ENCODE measurements at regions not wholly inside any gene's neighbourhood (a gene's known extent, or its start where the extent isn't known, plus 50 kb on each side); places are given as distances from the start of the nearest gene placed in this dataset.
A peak's percentile ranks its signal among the peaks of the same experiment; 100 is the strongest.

GRCh38 chr6:153525998-153526397 lies 394.9 kb upstream of the RGS17 start:
- no peaks in the 10 kb centered on the region for H3K79me2 ChIP-seq (replicated peaks; ENCODE audit: insufficient read depth, low read length)
- no peak overlapping the region for H3K9ac ChIP-seq (ENCODE audit: low read length)
- H2AFZ ChIP-seq (ENCODE audit: low read depth, low read length): no peak overlapping the region
- H3K27me3 ChIP-seq (ENCODE audit: insufficient read depth, low read depth, low read length): no peaks in the 10 kb centered on the region
- no peaks in the 10 kb centered on the region for H4K20me1 ChIP-seq (ENCODE audit: insufficient read depth)
- TF ChIP-seq SMC3 (conservative IDR thresholded peaks at IDR 0.05; ENCODE audit: poor library complexity): no peak
- no peak for TF ChIP-seq EZH2 (IDR thresholded peaks at IDR 0.05; ENCODE audit: borderline replicate concordance, insufficient read depth, low read length, poor library complexity, severe bottlenecking)
- H3K4me2 ChIP-seq (ENCODE audit: low read length): no peak overlapping the region
- no peaks in the 10 kb centered on the region for H3K9me3 ChIP-seq (ENCODE audit: low read length)
- H3K4me3 ChIP-seq (ENCODE audit: low read length): no peak overlapping the region
- H3K27ac ChIP-seq (ENCODE audit: low read length): no peak overlapping the region
- H3K9me2 ChIP-seq (ENCODE audit: insufficient read depth, low read length): no peaks in the 10 kb centered on the region
- no peaks in the 10 kb centered on the region for H3K36me3 ChIP-seq (ENCODE audit: insufficient read depth, low read length)
- no peaks in the 10 kb centered on the region for H3F3A ChIP-seq (ENCODE audit: insufficient read depth, low read length, poor library complexity, severe bottlenecking)

GRCh38 chr6:153523390-153523789 lies 392.3 kb upstream of the RGS17 start:
- H3K9ac ChIP-seq (ENCODE audit: low read length): no peak overlapping the region
- no peaks in the 10 kb centered on the region for H3K9me3 ChIP-seq (ENCODE audit: low read length)
- H2AFZ ChIP-seq (ENCODE audit: low read depth, low read length): no peak overlapping the region
- H3K4me3 ChIP-seq (ENCODE audit: low read length): no peak overlapping the region
- no peaks in the 10 kb centered on the region for H3K27me3 ChIP-seq (ENCODE audit: insufficient read depth, low read depth, low read length)
- no peak overlapping the region for H3K27ac ChIP-seq (ENCODE audit: low read length)
- H4K20me1 ChIP-seq (ENCODE audit: insufficient read depth): no peaks in the 10 kb centered on the region
- TF ChIP-seq POLR2AphosphoS5 (IDR thresholded peaks at IDR 0.05): no peak
- no peak for TF ChIP-seq SMC3 (conservative IDR thresholded peaks at IDR 0.05; ENCODE audit: poor library complexity)
- TF ChIP-seq EZH2 (IDR thresholded peaks at IDR 0.05; ENCODE audit: borderline replicate concordance, insufficient read depth, low read length, poor library complexity, severe bottlenecking): no peak
- TF ChIP-seq EP300 (conservative IDR thresholded peaks at IDR 0.05; ENCODE audit: poor library complexity, severe bottlenecking): no peak
- no peak for TF ChIP-seq RAD21 (conservative IDR thresholded peaks at IDR 0.05)
- no peak for TF ChIP-seq TAF1 (IDR thresholded peaks at IDR 0.05; ENCODE audit: low read depth)
- H3F3A ChIP-seq (ENCODE audit: insufficient read depth, low read length, poor library complexity, severe bottlenecking): no peaks in the 10 kb centered on the region
- no peaks in the 10 kb centered on the region for H3K36me3 ChIP-seq (ENCODE audit: insufficient read depth, low read length)
- H3K9me2 ChIP-seq (ENCODE audit: insufficient read depth, low read length): no peaks in the 10 kb centered on the region
- no peaks in the 10 kb centered on the region for H3K79me2 ChIP-seq (replicated peaks; ENCODE audit: insufficient read depth, low read length)
- no peak overlapping the region for H3K4me2 ChIP-seq (ENCODE audit: low read length)

- Histone ChIP-seq H3K9ac (ENCODE audit: low read length) (no peak overlapping the region), H3K27me3 (ENCODE audit: insufficient read depth, low read depth, low read length) (no peaks in the 10 kb centered on the region), H3K27ac (ENCODE audit: low read length) (no peak overlapping the region), H4K20me1 (ENCODE audit: insufficient read depth) (no peaks in the 10 kb centered on the region), H3K79me2 (replicated peaks; ENCODE audit: insufficient read depth, low read length) (no peaks in the 10 kb centered on the region), H3K9me2 (ENCODE audit: insufficient read depth, low read length) (no peaks in the 10 kb centered on the region), H3K4me3 (ENCODE audit: low read length) (no peak overlapping the region), H3F3A (ENCODE audit: insufficient read depth, low read length, poor library complexity, severe bottlenecking) (no peaks in the 10 kb centered on the region), H3K4me2 (ENCODE audit: low read length) (no peak overlapping the region), H3K9me3 (ENCODE audit: low read length) (no peaks in the 10 kb centered on the region), H3K36me3 (ENCODE audit: insufficient read depth, low read length) (no peaks in the 10 kb centered on the region), H2AFZ (ENCODE audit: low read depth, low read length) (no peak overlapping the region)
- TF ChIP-seq TAF1 (IDR thresholded peaks at IDR 0.05; ENCODE audit: low read depth) (no peak), CTCF (IDR thresholded peaks at IDR 0.05; ENCODE audit: poor library complexity, severe bottlenecking) (peak; percentile 55), EP300 (conservative IDR thresholded peaks at IDR 0.05; ENCODE audit: poor library complexity, severe bottlenecking) (no peak), SMC3 (conservative IDR thresholded peaks at IDR 0.05; ENCODE audit: poor library complexity) (peak; percentile 60), POLR2AphosphoS5 (IDR thresholded peaks at IDR 0.05) (no peak), RAD21 (conservative IDR thresholded peaks at IDR 0.05) (peak; percentile 34)
Observed at GRCh38 chr6:153511896-153512496, 380.9 kb upstream of the RGS17 start.

Data from neural cell (in vitro differentiated cells).